GM12891 (cell line): ENCODE measurements at regions not wholly inside any gene's neighbourhood (a gene's known extent, or its start where the extent isn't known, plus 50 kb on each side); places are given as distances from the start of the nearest gene placed in this dataset.

Experiments used
- POLR2A ChIP-seq: IDR thresholded peaks from 2 replicates; pipeline ENCODE4 v1.6.1; 2011; ENCODE audit warnings: low read depth, low read length, control low read depth
- POLR2AphosphoS5 ChIP-seq: IDR thresholded peaks from 2 replicates; pipeline ENCODE4 v1.6.1; 2011; ENCODE audit warnings: low read depth, low read length, control low read depth
- SPI1 ChIP-seq: IDR thresholded peaks from 2 replicates; pipeline ENCODE4 v1.6.1; 2011; ENCODE audit warnings: low read depth, low read length, control low read depth
- TAF1 ChIP-seq: IDR thresholded peaks from 2 replicates; pipeline ENCODE4 v1.6.1; 2011; ENCODE audit warnings: low read depth, low read length, control low read depth

- TF ChIP-seq POLR2A (no peak), TAF1 (no peak), POLR2AphosphoS5 (no peak), SPI1 (no peak)
Observed at GRCh38 chr6:167240034-167240541, 51.0 kb upstream of the UNC93A start.
